ENCODE measurements at regions not wholly inside any gene's neighbourhood (a gene's known extent, or its start where the extent isn't known, plus 50 kb on each side); places are given as distances from the start of the nearest gene placed in this dataset.

GRCh38 chr2:212712466-212712865 lies 173.9 kb upstream of the ERBB4 start:
- Histone ChIP-seq H3K9me3 (ENCODE audit: control insufficient read depth, insufficient read depth, low read length) (no peaks in the 10 kb centered on the region), H3K4me1 (ENCODE audit: control insufficient read depth, insufficient read depth, low read length) (no peaks in the 10 kb centered on the region), H3K36me3 (ENCODE audit: control insufficient read depth, insufficient read depth, low read length) (no peaks in the 10 kb centered on the region), H3K4me3 (ENCODE audit: low read length) (no peak overlapping the region), H3K27me3 (ENCODE audit: control insufficient read depth, insufficient read depth, low read length) (no peaks in the 10 kb centered on the region), H3K27ac (ENCODE audit: low read length) (no peak overlapping the region)
- no peaks in the 10 kb centered on the region for H3K36me3 Mint-ChIP-seq
- TF ChIP-seq CTCF (IDR thresholded peaks at IDR 0.05), result no peak
- no peak overlapping the region for H3K4me3 Mint-ChIP-seq
- no peak overlapping the region for H3K27ac Mint-ChIP-seq
- DNase-seq, result no peak
- WGBS (ENCODE audit: insufficient coverage), result 84% methylated on average over 5 of the region's 5 CpGs
- H3K9me3 Mint-ChIP-seq, result no peaks in the 10 kb centered on the region
- ATAC-seq, result no peak
- intact Hi-C loops (cut with micrococcal nuclease), result no loop called here
- H3K4me1 Mint-ChIP-seq, result no peaks in the 10 kb centered on the region
- H3K27me3 Mint-ChIP-seq (ENCODE audit: low read depth in 2 of 2), result peaks cover 2 to 7% of the 10 kb centered on the region in 2 donors

- Mint-ChIP-seq H3K4me1 (no peaks in the 10 kb centered on the region), H3K9me3 (no peaks in the 10 kb centered on the region), H3K27me3 (ENCODE audit: low read depth in 2 of 2) (peaks cover 2 to 7% of the 10 kb centered on the region in 2 donors), H3K27ac (no peak overlapping the region), H3K36me3 (no peaks in the 10 kb centered on the region), H3K4me3 (no peak overlapping the region)
- 100% methylated on average over 1 of the region's 3 CpGs for WGBS (ENCODE audit: insufficient coverage)
- ATAC-seq (no peak), DNase-seq (no peak)
- TF ChIP-seq CTCF (IDR thresholded peaks at IDR 0.05), result no peak
- H3K4me3 ChIP-seq (ENCODE audit: low read length), result no peak overlapping the region
- no peaks in the 10 kb centered on the region for H3K36me3 ChIP-seq (ENCODE audit: control insufficient read depth, insufficient read depth, low read length)
- no peaks in the 10 kb centered on the region for H3K27me3 ChIP-seq (ENCODE audit: control insufficient read depth, insufficient read depth, low read length)
- H3K27ac ChIP-seq (ENCODE audit: low read length), result no peak overlapping the region
- no peaks in the 10 kb centered on the region for H3K4me1 ChIP-seq (ENCODE audit: control insufficient read depth, insufficient read depth, low read length)
- no peaks in the 10 kb centered on the region for H3K9me3 ChIP-seq (ENCODE audit: control insufficient read depth, insufficient read depth, low read length)
- intact Hi-C loops (cut with micrococcal nuclease), result no loop called here
Measured at GRCh38 chr2:212711856-212712255, 173.3 kb upstream of the ERBB4 start.

GRCh38 chr2:212709280-212709679 lies 170.7 kb upstream of the ERBB4 start:
- DNase-seq (no peak), ATAC-seq (no peak)
- H3K4me3 Mint-ChIP-seq, result no peak overlapping the region
- no peaks in the 10 kb centered on the region for H3K36me3 Mint-ChIP-seq
- Histone ChIP-seq H3K4me1 (ENCODE audit: control insufficient read depth, insufficient read depth, low read length) (no peaks in the 10 kb centered on the region), H3K27me3 (ENCODE audit: control insufficient read depth, insufficient read depth, low read length) (no peaks in the 10 kb centered on the region), H3K36me3 (ENCODE audit: control insufficient read depth, insufficient read depth, low read length) (no peaks in the 10 kb centered on the region), H3K27ac (ENCODE audit: low read length) (no peak overlapping the region), H3K9me3 (ENCODE audit: control insufficient read depth, insufficient read depth, low read length) (no peaks in the 10 kb centered on the region), H3K4me3 (ENCODE audit: low read length) (no peak overlapping the region)
- H3K27ac Mint-ChIP-seq, result no peak overlapping the region
- no peaks in the 10 kb centered on the region for H3K9me3 Mint-ChIP-seq
- TF ChIP-seq CTCF (IDR thresholded peaks at IDR 0.05), result no peak
- H3K4me1 Mint-ChIP-seq, result no peaks in the 10 kb centered on the region
- peaks cover 2 to 7% of the 10 kb centered on the region in 2 donors for H3K27me3 Mint-ChIP-seq (ENCODE audit: low read depth in 2 of 2)
- intact Hi-C loops (cut with micrococcal nuclease), result no loop called here
- WGBS (ENCODE audit: insufficient coverage), result 90% methylated on average over 1 of the region's 3 CpGs

- no peak overlapping the region for H3K4me3 ChIP-seq (ENCODE audit: low read length)
- WGBS (ENCODE audit: insufficient coverage), result 92% methylated on average over 2 of the region's 2 CpGs
- H3K9me3 Mint-ChIP-seq, result no peaks in the 10 kb centered on the region
- H3K4me1 ChIP-seq (ENCODE audit: control insufficient read depth, insufficient read depth, low read length), result no peaks in the 10 kb centered on the region
- no peaks in the 10 kb centered on the region for H3K4me1 Mint-ChIP-seq
- DNase-seq, result no peak
- H3K27ac ChIP-seq (ENCODE audit: low read length), result no peak overlapping the region
- intact Hi-C loops (cut with micrococcal nuclease), result no loop called here
- H3K36me3 ChIP-seq (ENCODE audit: control insufficient read depth, insufficient read depth, low read length), result no peaks in the 10 kb centered on the region
- H3K4me3 Mint-ChIP-seq, result no peak overlapping the region
- peaks cover 2 to 7% of the 10 kb centered on the region in 2 donors for H3K27me3 Mint-ChIP-seq (ENCODE audit: low read depth in 2 of 2)
- no peak for ATAC-seq
- no peaks in the 10 kb centered on the region for H3K36me3 Mint-ChIP-seq
- H3K27ac Mint-ChIP-seq, result no peak overlapping the region
- H3K27me3 ChIP-seq (ENCODE audit: control insufficient read depth, insufficient read depth, low read length), result no peaks in the 10 kb centered on the region
- no peak for TF ChIP-seq CTCF (IDR thresholded peaks at IDR 0.05)
- H3K9me3 ChIP-seq (ENCODE audit: control insufficient read depth, insufficient read depth, low read length), result no peaks in the 10 kb centered on the region
Measured at GRCh38 chr2:212708355-212708754, 169.8 kb upstream of the ERBB4 start.

All from natural killer cell (primary cell).